GM19468 (cell line): ENCODE measurements at regions not wholly inside any gene's neighbourhood (a gene's known extent, or its start where the extent isn't known, plus 50 kb on each side); places are given as distances from the start of the nearest gene placed in this dataset.
"Not testable (repeated sequence)": the region's sequence is repeated elsewhere in the genome, so short reads cannot be mapped to it uniquely, and the experiment has no call there.

Experiments used
- ATAC-seq: cut with Tn5 transposase; IDR thresholded peaks from one replicate; pipeline ENCODE4 v1.9.1; 2021; ENCODE audit warnings: mild to moderate bottlenecking, moderate library complexity, moderate number of reproducible peaks; ENCODE audit not compliant: unreplicated experiment; ENCODE audit errors: extremely low read depth

DNA sequence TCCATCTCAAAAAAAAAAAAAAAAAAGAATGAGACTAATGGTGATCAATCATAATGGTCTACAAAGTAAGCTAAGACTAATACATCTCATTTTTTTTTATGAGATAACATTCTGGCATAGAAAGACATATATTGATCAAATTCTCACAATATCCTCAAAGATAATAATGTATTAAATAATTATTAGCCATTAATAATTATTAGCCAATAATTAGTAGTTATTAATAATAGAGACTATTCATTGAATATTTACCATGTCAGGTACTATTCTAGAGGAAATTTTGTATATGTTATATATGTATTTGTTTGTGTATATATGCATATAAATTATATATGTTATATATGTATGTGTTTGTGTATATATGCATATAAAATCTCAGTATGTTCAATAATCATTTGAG lies 137.7 kb upstream of the PTBP2 start:
- no peak for ATAC-seq

DNA sequence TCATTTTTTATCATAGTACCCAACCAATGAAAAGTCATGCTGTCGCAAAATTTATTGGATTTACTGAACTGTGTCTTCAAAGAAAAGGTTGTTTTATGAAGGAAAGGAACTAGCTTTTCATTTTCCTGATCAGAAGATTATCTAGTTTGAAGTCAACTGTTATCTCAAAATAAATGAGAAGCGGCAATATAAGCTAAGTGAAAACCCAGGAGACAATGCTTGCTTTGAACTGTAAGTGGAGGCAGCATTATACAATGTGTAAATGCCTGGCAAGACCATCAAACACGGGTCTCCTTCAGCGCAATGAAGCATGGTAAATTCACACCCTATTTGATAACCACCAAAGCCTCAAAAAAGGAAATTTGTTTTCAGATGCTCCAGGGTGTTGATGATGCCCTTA lies 134.4 kb upstream of the PTBP2 start:
- ATAC-seq: no peak

DNA sequence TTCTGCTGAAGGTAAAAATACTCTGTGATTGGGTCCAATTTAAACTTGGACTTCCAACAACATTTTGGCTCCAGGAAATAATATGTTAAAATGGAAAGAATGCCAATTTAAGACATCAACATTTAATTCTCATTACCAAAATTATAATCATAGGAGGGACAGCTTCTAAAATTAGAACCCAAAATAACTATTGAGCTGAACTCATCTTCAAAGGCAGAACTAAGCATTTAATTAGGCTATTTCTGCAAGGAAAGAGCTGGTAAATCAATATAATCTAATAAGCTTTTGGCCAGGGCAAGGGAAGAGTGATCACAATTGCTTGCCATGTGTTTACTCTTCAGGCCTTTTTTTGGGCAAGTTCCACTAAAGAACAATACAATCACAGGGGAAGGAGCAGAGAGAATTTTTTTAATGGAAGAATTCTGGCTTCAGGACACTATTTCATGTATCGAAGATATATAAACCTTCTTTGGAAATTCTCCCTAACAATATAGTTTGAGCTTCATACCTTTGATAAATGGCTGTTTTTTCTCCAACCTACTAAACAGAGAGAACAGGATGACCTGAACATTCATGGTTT lies 133.1 kb upstream of the PTBP2 start:
- no peak for ATAC-seq

DNA sequence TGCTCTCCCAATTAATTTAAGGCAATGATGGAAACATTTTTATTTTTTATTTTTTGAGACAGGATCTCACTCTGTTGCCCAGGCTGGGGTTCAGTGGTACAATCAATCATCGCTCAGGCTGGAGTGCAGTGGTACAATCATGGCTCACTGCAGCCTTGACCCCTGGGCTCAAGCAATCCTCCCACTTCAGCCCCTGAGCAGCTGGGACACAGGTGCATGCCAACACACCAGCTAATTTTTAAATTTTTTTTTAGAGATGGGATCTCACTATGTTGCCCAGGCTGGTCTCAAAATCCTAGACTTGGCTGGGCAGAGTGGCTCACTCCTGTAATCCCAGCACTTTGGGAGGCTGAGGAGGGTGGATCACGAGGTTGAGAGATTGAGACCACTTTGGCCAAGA lies 126.1 kb upstream of the PTBP2 start:
- not testable (repeated sequence) for ATAC-seq

DNA sequence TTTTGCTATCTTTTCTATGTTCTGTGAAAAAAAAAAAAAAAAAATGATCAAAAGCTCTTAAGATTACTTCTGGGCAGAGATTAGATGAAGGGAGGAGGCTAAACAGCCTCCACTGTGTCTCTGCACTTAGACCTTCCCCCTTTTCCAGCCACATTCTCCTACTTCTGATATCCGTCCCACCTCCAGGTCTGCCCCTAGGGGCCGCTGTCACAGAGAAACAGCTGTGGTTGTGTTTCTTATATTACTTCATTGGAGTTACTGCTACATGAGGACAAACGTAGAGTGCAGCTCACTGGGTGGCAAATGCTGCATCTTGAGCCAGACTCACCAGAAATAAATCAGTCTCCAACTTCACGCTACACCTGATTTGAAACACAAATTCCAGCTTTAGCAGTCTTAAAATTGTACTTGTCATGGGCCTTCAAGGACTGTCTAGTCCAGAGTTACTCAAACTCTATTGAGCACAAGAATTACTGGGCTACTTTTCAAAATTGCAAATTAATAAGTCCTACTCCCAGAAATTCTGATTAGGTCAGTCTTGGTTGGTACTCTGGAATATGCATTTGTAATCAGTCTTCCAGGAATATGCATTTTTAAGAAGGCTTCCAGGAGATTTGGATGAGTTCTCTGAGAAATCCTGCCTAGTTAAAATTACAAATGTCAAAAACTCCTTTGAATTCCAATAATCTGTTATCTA lies 125.2 kb upstream of the PTBP2 start:
- no peak for ATAC-seq

DNA sequence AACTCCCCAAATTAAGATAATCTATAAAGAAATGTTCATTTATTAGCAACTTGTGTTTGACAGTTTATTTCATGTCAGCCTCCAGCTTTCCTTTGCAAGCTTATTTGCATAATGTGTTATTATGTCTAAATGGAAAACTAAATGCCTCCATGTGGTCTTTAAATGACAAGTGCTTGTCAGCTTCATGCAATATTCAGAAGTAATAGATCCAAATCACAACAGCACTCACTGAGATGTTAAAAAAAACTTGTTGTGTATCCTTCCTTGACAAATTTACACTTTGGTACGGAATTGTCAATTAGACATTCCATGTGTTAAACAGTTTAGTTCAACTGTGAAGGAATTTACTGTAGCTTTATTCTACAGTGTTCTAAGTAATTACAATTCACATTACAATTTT lies 124.4 kb upstream of the PTBP2 start:
- ATAC-seq: no peak

DNA sequence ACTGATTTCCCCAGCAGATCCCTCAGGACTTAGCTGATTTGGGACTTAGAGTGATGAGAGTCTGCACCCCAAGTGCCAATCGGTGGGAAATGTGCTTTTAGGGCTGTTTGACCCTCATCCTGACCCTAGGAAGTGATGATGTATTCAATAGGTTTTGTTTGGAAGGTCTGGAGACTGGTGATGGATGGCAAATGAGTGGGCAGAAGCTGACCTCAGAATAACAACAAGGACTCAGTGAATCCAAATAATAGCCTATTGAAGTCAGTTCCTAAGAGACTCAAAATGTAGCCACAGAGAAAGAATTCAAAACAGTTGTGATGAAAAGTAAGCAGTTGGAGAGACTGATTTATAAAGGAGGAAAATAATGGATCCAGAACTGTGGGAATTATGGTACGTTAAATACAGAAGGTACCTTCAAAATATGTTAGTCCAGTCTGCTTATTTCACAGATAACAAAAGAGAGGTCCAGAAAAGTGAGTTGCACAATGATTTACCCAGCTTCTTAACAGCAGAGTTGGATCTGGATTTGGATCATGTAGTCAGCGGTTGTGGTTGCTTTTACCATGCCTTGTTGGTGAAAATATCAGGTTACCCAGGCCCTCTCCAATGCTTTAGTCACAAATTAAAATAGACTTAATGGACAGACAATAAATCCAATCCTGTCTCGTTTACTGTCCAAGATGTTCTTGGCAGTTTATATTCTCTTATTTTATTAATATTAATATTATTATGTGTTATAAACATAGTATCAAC lies 123.0 kb upstream of the PTBP2 start:
- ATAC-seq: no peak

DNA sequence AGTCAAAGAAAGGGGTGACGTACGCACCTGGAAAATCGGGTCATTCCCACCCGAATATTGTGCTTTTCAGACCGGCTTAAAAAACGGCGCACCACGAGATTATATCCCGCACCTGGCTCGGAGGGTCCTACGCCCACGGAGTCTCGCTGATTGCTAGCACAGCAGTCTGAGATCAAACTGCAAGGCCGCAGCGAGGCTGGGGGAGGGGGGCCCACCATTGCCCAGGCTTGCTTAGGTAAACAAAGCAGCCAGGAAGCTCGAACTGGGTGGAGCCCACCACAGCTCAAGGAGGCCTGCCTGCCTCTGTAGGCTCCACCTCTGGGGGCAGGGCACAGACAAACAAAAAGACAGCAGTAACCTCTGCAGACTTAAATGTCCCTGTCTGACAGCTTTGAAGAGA lies 117.0 kb upstream of the PTBP2 start:
- ATAC-seq: not testable (repeated sequence)

DNA sequence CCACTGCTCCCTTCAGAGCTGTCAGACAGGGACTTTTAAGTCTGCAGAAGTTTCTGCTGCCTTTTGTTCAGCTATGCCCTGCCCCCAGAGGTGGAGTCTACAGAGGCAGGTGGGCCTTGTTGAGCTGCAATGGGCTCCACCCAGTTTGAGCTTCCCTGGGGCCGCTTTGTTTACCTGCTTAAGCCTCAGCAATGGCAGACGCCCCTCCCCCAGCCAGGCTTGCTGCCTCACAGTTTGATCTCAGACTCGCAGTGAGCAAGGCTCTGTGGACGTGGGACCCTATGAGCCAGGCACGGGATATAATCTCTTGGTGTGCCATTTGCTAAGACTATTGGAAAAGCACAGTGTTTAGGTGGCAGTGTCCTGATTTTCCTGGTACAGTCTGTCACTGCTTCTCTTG lies 104.2 kb upstream of the PTBP2 start:
- ATAC-seq: not testable (repeated sequence)

DNA sequence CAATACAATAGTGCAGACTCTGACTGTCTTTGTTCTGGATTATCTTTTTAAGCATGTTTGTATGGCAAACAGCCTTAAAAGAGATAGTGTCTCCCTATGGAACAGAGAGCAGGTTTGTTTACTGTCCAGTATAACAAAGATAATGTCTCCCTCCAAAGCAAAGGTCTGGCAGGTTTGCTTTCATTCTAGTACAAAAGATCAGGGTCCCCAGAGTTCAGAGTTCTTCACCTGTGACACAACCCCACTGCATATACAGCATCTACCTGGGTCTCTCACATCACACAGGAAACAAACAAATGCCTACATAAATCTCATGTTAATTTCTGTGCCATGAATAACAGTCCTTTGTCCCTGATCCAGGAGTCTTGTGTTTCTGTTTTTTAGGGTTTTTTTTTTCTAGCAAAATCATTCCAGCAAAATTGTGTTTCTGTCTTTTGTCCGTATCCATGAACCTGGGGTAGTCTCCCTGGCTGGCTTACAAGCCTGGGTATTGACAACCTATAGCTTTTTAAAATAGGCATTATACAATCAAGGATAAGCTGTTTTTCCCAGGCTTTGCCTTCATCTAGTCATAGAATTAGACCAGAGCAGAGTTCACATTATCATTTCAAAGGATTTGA lies 89.4 kb upstream of the PTBP2 start:
- ATAC-seq: no peak

DNA sequence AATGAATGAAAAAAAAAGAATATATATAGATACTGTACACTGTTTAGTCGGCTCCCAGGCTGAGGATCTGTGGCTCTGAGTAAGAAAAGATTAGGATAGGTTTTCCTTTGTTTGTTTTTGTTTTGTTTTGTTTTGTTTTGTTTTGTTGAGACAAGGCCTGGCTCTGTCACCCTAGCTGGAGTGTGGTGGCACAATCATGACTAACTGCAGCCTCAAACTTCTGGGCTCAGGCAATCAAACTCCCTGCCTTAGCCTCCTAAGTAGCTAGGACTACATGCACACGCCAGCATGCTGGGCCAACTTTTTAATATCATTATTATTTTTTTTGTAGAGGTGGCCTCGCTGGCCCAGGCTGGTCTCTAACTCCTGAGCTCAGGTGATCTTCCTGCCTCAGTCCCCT lies 87.9 kb upstream of the PTBP2 start:
- no peak for ATAC-seq

DNA sequence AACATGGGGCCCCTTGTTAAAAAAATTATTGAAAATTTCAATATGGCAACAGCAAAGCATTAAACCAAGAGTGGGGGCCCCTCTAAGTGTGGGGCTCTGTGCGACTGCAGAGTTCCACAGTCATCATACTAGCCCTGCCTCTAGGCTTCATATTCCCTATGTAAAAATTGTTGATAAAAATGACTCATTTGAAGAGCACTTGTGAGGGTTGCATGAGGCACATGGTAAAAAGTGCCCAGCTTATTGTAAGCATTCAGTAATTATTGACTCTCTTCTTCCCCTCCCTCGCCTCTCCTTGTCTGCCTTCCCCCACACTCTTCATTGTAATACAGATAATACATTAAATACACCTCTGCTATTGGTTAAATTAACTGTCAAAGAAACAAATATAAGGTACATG lies 86.7 kb upstream of the PTBP2 start:
- no peak for ATAC-seq

DNA sequence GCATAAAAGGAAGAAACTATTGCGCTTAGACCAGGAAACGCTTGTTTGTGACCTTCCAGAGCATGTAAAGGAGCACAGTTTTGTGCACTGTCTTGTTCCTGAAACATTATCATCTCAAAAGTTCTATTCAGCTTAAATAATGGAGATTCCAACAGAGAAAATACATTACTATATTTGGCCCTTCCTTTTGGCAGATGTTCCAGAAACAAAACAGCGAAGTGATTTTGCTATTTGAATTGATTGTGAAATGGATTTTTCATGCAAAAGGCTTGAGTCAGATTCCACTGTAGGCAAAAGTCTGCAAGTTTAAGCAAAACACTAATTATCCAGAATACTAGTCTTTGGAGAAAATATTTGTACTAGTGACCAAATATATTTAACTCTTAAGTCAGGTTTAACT lies 80.3 kb upstream of the PTBP2 start:
- ATAC-seq: no peak

DNA sequence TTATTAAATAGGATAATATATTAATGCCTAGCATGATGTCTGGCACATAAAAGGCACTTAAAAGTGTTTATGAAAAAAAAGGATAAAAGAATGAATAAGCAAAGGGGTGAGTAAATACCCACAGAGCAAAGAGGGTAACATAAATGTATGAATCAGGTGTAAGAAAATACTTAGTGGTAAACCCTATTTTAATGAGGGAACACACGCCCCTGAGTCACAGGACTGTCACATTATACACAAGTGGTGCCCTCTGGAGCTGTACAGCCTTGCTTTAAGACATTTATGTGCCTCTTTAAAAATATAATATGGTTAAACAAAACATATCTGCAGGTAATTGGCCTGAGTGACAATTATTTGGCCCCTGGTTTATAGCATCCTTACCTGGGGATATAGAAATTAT lies 78.1 kb upstream of the PTBP2 start:
- ATAC-seq: no peak

DNA sequence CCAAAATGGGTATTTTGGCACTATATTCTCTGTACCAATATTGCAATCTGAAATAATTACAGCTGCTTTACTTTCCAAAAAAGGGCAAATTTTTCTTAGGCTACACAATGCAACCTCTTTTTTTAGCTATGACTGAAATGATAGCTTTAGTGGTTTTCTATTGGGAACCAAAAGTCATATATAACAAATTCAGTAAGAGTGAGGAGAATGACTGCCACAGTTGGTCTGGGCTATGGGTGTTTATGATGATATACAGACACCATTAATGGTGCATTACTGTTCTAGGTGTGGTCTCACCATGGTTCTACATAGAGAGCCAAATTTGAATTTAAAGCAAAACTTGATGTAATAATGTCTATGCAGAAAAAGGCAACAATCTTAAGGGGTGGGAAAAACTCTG lies 72.3 kb upstream of the PTBP2 start:
- no peak for ATAC-seq

DNA sequence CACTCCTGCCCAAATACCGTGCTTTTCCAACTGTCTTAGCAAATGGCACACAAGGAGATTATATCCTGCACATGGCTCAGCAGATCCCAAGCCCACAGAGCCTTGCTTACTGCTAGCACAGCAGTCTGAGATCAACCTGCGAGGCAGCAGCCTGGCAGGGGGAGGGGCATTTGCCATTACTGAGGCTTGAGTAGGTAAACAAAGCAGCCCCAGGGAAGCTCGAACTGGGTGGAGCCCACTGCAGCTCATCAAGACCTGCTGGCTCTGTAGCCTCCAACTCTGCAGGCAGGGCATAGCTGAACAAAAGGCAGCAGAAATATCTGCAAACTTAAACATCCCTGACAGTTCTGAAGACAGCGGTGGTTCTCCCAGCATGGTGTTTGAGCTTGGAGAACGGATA lies 70.1 kb upstream of the PTBP2 start:
- ATAC-seq: no peak

DNA sequence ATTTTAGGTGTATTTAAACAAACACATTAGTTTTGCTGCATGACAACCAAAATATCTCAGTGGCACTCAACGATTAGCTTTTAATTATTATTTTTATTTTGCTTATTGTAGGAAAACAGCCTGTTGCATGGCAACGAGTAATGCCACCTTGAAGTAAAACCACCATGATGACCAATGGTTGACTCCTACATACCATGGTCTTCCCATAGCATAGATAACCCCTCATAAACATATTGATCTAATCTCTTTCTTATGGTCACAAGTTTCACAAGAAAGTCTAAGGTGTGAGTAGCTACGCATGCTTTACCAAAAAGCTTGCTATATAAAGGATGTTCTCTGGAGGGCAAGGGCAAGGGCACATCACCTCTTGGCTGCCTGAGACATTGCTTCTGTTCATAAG lies 61.5 kb upstream of the PTBP2 start:
- no peak for ATAC-seq

DNA sequence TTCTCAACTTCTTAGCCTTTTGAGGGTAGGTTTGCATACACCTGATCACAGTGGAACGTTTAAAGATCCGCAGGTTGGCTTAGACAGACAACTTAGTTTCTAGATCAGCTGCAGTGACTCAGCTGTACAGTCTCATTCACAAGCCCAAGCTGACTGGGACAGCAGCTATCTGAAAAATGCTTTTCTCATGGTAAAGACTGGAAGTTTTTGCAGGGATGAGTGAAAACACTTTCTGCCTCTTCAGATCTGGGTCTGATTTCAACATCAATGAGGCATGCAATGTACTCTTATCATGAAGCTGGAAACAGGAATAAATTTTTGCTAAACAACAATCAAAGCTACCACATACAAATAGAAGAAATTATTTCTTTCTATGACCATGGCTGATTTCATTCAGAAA lies 61.1 kb upstream of the PTBP2 start:
- ATAC-seq: no peak
